IPS-18a (cell line): ENCODE measurements at regions not wholly inside any gene's neighbourhood (a gene's known extent, or its start where the extent isn't known, plus 50 kb on each side); places are given as distances from the start of the nearest gene placed in this dataset.

Experiments used
- H3K27ac ChIP-seq: one replicate; pipeline ENCODE4 v1.5.1; 2013; ENCODE audit warnings: low read length
- H3K27me3 ChIP-seq: one replicate; pipeline ENCODE4 v1.6.1; 2013; ENCODE audit warnings: mild to moderate bottlenecking, low read length; ENCODE audit not compliant: control insufficient read depth, insufficient read depth
- H3K36me3 ChIP-seq: one replicate; pipeline ENCODE4 v1.6.1; 2013; ENCODE audit warnings: low read depth, low read length; ENCODE audit not compliant: control insufficient read depth
- H3K4me1 ChIP-seq: one replicate; pipeline ENCODE4 v1.6.1; 2013; ENCODE audit warnings: low read depth, low read length; ENCODE audit not compliant: control insufficient read depth
- H3K4me3 ChIP-seq: one replicate; pipeline ENCODE4 v1.5.1; 2013; ENCODE audit warnings: low read length
- H3K9ac ChIP-seq: one replicate; pipeline ENCODE4 v1.6.1; 2013; ENCODE audit warnings: mild to moderate bottlenecking, low read length, moderate library complexity
- H3K9me3 ChIP-seq: one replicate; pipeline ENCODE4 v1.6.1; 2013; ENCODE audit warnings: low read depth, low read length; ENCODE audit not compliant: control insufficient read depth

DNA sequence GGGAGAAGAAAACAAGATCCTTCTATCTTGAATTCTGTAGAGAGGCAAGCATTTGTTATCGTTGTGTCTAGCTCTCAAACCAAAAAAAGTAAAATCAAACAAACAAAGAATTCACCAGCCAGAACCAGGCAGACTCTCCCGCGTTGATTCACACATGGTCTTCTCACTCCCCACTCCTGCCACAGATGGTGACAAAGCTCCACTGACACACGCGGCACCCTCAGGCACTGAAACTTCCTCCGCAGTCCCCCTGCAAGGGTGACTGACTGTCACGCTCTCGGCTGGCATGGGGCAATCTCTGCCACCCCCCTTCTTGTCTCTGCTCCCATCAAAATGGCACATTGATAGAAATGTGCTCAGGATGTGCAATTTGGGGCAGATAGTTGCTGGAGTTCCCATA, 304.9 kb downstream of the DHX15 start:
- Histone ChIP-seq H3K4me1 (peaks cover 11% of the 10 kb centered on the region), H3K27me3 (no peaks in the 10 kb centered on the region), H3K9me3 (no peaks in the 10 kb centered on the region), H3K4me3 (no peak overlapping the region), H3K9ac (no peak overlapping the region), H3K27ac (no peak overlapping the region), H3K36me3 (no peaks in the 10 kb centered on the region)

DNA sequence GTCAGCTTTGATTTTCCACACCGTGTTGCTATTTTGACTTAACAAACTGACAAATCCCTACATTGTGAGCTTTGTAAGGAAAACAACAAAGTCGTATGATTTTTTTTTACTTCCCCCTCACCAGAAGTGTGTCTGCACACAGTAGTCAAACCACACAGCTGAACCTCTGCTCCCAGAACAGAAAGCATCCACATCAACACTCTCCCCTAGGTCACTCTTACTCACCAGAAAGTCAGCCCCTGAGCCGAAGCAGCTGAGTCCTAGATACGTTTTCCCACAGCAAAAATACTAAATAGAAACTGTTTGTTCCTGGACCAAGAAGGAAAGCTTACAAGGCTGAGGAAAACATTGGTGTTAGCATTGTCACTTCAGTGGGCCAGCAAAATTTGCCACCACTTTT, 305.7 kb downstream of the DHX15 start:
- Histone ChIP-seq H3K27ac (no peak overlapping the region), H3K9ac (no peak overlapping the region), H3K9me3 (no peaks in the 10 kb centered on the region), H3K4me3 (no peak overlapping the region), H3K4me1 (peaks cover 11% of the 10 kb centered on the region), H3K27me3 (no peaks in the 10 kb centered on the region), H3K36me3 (no peaks in the 10 kb centered on the region)

DNA sequence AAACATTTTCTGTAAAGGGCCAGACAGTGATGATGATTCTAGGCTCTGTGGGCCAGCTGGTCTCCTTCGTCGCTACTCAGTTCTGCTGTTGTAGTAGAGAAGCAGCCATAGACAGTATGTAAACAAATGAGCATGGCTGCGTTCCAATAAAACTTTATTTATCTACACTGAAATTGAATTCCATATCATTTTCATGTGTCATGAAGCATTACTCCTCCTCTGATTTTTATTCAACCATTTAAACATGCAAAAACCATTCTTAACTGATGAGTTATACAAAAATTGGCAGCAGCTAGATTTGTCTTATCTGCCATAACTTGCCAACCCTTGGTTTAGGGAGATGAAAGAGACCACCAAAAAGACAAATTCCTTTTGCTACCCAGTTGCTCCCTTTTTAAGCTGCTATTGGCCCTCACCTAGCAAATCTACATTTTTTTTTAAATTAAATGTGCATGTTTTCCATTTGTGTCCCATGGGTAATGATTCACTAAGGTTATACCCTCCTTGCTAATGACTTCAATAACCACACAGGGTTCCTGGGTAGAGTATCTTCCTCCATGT, 309.9 kb downstream of the DHX15 start:
- no peak overlapping the region for H3K9ac ChIP-seq
- no peaks in the 10 kb centered on the region for H3K36me3 ChIP-seq
- H3K27ac ChIP-seq = no peak overlapping the region
- no peak overlapping the region for H3K4me3 ChIP-seq
- H3K27me3 ChIP-seq = no peaks in the 10 kb centered on the region
- no peaks in the 10 kb centered on the region for H3K9me3 ChIP-seq
- H3K4me1 ChIP-seq = peaks cover under 1% of the 10 kb centered on the region

DNA sequence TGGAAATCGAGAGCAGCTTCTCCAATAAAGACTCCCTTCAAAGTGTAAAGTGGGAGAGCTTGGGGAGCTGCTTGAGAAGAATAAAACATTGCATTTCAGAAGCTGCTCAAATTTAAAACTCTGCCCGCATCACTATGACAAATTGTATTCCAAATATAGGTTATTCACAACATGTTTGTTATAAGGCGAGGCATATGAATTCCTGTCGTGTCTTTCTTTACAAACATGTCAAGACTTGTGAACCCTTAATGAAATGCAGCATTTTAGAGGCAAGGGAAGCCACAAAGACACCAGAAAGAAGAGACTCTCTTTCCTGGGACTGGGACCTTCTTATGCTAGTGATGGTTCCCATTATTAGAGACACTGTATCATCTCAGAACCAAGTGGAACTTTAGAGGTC, 311.2 kb downstream of the DHX15 start:
- Histone ChIP-seq H3K27ac (no peak overlapping the region), H3K9me3 (no peaks in the 10 kb centered on the region), H3K4me1 (no peaks in the 10 kb centered on the region), H3K27me3 (no peaks in the 10 kb centered on the region), H3K4me3 (no peak overlapping the region), H3K9ac (no peak overlapping the region), H3K36me3 (no peaks in the 10 kb centered on the region)

DNA sequence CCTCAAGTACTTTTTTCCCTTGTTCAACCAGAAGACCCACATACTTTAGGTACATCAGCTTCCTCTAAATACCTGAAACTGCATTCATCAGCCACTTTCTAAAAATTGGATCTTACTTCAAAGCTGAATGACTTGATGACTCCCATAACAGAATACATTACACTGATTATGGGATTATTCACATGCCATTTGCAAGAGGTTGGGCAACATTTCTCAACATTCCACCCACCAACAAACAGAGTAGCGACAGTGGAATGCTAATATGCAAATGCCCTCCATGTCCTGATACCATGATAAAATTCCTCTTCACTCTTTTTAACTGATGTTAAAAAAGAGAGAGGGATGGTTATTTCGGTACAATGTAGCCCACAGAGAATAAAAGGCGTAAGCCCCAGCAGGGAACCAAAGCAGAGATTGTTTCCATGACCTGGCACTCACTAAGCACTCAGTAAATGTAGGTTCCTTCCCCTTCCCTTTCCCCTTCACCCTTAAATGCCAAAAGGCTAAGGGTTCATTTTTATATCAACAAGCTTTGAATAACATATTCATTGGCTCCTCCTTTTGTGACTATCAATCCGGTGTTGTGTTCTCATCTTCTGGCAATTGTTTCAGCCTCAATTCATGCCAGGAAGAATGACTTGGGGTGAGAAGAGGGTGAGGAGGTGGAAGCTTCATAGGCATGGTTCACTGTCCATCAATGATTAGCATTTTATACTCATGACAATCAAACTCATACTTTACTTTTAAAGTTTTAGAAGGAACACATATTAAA, 317.2 kb downstream of the DHX15 start:
- Histone ChIP-seq H3K27ac (no peak overlapping the region), H3K4me3 (no peak overlapping the region), H3K4me1 (peaks cover 31% of the 10 kb centered on the region), H3K9ac (no peak overlapping the region), H3K36me3 (no peaks in the 10 kb centered on the region), H3K9me3 (no peaks in the 10 kb centered on the region), H3K27me3 (no peaks in the 10 kb centered on the region)

- Histone ChIP-seq H3K4me3 (no peak overlapping the region), H3K36me3 (no peaks in the 10 kb centered on the region), H3K9me3 (no peaks in the 10 kb centered on the region), H3K27me3 (no peaks in the 10 kb centered on the region), H3K4me1 (peaks cover 39% of the 10 kb centered on the region), H3K27ac (no peak overlapping the region), H3K9ac (no peak overlapping the region)
These were observed 318.4 kb downstream of the DHX15 start for GRCh38 chr4:24265989-24266388.

- Histone ChIP-seq H3K9ac (no peak overlapping the region), H3K27me3 (no peaks in the 10 kb centered on the region), H3K36me3 (no peaks in the 10 kb centered on the region), H3K9me3 (no peaks in the 10 kb centered on the region), H3K4me1 (peaks cover 39% of the 10 kb centered on the region), H3K4me3 (no peak overlapping the region), H3K27ac (no peak overlapping the region)
These were observed 321.7 kb downstream of the DHX15 start for GRCh38 chr4:24262616-24263015.

DNA sequence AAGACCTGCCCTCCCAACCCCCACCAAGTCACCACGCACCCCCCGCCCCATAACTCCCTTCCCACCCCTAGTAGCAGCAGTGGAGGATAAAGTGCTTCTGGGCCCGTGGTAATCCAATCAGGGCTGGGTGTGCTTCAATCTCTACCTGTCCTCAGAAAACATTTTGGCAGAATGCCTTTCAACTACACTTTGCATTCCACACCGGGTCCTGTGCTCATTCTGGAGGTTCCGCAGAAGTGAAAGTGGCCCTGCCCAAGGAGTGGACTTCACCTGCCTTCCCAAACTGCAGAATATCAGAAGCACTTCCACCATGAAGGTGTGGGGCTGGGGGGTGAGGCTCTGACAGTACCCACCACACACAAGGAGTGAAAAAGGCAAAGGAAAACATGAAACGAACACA, 322.3 kb downstream of the DHX15 start:
- H3K9ac ChIP-seq = no peak overlapping the region
- no peaks in the 10 kb centered on the region for H3K36me3 ChIP-seq
- H3K27ac ChIP-seq = no peak overlapping the region
- no peak overlapping the region for H3K4me3 ChIP-seq
- no peaks in the 10 kb centered on the region for H3K9me3 ChIP-seq
- H3K27me3 ChIP-seq = no peaks in the 10 kb centered on the region
- H3K4me1 ChIP-seq = peaks cover 35% of the 10 kb centered on the region

- H3K4me3 ChIP-seq = no peak overlapping the region
- no peak overlapping the region for H3K27ac ChIP-seq
- H3K9me3 ChIP-seq = no peaks in the 10 kb centered on the region
- H3K27me3 ChIP-seq = no peaks in the 10 kb centered on the region
- peaks cover 35% of the 10 kb centered on the region for H3K4me1 ChIP-seq
- H3K36me3 ChIP-seq = no peaks in the 10 kb centered on the region
- no peak overlapping the region for H3K9ac ChIP-seq
These were observed 323.3 kb downstream of the DHX15 start for GRCh38 chr4:24260923-24261564.

- Histone ChIP-seq H3K9me3 (no peaks in the 10 kb centered on the region), H3K27ac (no peak overlapping the region), H3K9ac (no peak overlapping the region), H3K36me3 (no peaks in the 10 kb centered on the region), H3K27me3 (no peaks in the 10 kb centered on the region), H3K4me3 (no peak overlapping the region), H3K4me1 (peaks cover 30% of the 10 kb centered on the region)
These were observed 324.1 kb downstream of the DHX15 start for GRCh38 chr4:24260133-24260715.

DNA sequence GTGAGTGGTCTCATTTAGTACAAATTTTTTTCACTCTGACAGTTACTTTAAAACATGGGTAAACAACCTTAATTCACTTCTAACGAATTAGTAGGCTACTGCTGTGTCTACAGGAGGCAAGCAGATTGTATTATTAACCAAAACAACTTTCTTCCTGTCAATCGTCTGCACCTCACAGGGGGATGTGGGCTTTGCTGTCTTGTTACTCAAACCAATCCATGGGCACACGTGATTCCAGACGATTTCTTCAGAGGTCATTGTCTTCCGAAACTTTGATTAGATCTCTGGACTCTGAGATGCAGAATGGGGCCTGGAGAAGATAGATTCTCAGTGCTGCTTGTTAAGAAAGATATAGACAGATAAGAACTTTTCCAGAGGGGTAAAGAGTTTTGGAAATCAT, 327.8 kb downstream of the DHX15 start:
- Histone ChIP-seq H3K27me3 (no peaks in the 10 kb centered on the region), H3K4me1 (peaks cover 16% of the 10 kb centered on the region), H3K36me3 (no peaks in the 10 kb centered on the region), H3K9ac (no peak overlapping the region), H3K4me3 (no peak overlapping the region), H3K9me3 (no peaks in the 10 kb centered on the region), H3K27ac (no peak overlapping the region)
